ENCODE measurements at regions not wholly inside any gene's neighbourhood (a gene's known extent, or its start where the extent isn't known, plus 50 kb on each side); places are given as distances from the start of the nearest gene placed in this dataset.

GRCh38 chr2:151029406-151030157 lies 232.1 kb downstream of the RBM43 start:
- DNase-seq = no peak

GRCh38 chr2:151028691-151029176 lies 232.9 kb downstream of the RBM43 start:
- no peak for DNase-seq

DNA sequence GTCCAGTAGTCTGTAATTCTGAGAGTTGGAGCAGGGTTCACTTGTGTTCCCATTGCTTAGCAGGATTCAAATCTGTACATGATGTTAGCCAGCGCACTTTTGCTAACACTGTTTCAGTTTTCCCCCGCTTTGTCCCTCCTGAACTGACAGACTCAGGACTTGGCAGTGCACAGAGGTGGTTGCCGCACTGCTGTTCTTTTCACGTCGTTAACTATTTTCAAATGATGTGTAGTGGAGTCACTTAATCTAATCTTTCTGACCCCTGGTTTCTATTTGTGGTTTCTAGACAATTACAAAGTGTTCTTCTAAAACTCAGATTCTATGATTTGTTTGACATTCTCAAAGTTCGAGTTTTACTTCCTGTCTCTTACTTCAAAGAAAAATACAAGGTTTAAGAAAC lies 234.5 kb downstream of the RBM43 start:
- DNase-seq = no peak

DNA sequence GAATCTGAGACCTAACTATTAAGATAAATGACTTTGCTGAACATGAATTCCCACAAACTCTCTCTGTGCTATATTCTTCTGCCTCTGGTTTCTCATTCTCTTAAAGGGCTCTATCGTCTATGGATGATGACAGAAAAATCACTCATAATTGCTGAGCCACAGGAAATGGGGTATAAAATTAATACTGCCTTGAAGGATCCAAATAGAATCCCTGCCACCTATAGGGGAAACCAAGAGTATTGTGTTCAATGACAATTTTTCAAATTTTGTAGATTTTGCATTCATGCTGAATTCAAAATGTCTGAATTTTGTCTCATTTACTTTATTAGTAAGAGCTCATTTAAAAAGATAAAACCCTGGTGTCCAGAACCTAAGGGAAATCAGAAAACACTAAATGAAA lies 235.8 kb downstream of the RBM43 start:
- DNase-seq = no peak

GRCh38 chr2:151024696-151025251 lies 236.9 kb downstream of the RBM43 start:
- no peak for DNase-seq

DNA sequence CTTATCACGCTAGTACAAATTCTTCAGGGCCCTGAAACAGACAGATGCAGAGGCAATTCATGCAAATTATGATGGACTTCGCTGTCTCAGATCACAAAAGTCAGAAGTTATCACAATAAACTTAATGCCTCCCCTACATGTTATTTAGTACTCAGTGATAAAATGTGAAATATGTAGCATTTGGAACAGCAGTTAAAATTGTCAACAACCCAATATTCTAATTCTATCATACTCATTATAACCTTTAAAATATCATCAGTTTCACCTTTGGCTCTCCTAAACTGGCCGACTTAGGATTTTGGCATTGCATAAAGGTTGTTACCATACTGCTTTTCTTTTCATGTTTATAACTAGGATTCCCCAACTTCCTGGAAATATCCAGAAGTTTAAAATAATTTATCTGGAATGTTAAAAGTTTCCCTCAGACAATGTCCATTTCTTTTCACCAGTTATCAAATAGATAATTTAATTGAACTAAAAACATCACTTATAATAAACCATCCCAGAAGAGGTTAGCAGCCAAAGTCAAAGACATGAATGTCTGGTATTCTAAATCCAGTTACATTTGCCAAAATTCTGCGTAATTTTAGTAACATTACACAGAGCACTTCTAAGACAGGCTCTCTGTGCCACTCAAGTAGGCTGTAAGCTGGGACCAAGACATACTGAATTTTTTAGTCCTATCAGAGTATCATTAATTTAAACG lies 239.8 kb downstream of the RBM43 start:
- no peak for DNase-seq

- no peak for DNase-seq
Measured at GRCh38 chr2:151020411-151020810, 241.3 kb downstream of the RBM43 start.

DNA sequence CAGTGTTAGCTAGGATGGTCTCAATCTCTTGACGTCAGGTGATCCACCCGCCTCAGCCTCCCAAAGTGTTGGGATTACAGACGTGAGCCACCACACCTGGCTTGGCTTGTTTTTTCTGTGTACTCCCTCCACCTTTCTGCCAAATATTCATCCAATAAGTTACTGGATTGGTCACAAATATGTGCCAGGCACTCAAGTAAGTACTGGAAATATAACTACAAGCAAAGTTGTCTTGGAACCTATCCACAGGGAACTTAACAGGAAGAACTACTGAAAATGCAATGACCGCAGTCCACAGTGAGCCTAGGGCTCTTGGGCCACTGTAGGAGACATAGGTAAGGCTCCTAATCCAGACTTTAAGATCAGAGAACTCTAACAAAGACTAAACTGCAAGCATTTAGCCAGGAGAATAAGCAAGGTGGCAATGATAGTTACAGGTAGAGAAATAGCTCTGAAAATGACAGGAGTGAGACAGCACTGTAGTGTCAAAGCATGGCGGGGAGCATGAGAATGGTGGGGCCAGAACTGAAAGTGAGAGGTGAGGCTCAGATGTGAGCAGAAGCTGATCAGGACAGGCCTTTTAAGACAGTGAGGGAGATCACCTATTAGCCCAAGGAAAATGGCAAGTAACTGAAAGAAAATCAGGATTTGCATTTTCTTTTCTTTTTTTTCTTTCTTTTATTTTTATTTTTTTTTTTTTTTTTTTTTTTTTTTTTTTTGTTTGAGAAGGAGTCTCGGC lies 252.1 kb downstream of the RBM43 start:
- DNase-seq = no peak

DNA sequence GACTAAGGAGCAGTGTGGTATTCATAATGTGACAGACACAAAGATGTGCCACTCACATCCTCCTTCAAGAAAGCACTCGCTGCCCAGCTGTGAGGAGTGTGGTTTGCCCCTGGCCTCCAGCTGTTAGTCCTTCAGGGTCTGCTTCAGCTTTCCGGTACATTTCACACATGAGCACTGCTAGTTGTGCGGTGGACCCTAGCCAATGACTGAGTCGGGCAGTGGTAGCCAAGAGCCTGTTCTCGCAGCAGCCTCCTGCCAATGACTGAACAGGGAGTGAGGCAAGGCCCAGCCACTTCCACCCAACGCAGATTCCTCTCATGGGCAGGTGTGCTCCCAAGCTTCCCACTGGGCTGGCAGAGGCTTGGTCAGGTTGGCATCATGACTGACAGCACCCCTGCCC lies 254.3 kb downstream of the RBM43 start:
- no peak for DNase-seq

DNA sequence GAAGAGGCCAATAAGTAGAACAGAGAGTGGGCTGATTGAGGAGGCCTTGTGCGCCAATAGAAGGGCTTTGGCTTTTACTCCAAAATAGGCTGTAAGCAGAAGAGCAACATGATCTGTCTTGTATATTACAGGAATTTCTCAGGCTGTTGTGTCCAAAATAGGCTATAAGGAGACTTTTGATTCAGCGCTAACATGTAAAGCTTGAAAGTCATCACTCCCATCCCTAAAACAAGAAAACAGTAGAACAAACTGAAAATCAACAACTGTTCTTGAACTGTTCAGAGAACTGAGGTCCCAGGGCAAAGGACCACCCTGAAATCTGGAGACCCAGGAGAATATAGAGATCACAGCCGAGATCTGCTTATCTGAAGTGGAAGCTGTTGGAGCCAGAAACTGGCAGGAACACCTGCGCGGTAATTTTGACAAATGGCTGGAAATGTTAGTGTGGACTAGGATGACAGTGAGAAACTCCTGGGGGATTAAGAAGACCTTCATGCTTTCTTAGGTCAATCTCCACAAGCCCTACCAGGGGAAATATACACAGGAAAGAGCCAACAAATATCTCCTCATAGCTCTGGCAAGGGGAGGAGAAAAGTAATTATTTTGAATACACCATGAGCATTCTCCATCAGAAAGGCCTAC lies 258.6 kb downstream of the RBM43 start:
- DNase-seq = no peak

DNA sequence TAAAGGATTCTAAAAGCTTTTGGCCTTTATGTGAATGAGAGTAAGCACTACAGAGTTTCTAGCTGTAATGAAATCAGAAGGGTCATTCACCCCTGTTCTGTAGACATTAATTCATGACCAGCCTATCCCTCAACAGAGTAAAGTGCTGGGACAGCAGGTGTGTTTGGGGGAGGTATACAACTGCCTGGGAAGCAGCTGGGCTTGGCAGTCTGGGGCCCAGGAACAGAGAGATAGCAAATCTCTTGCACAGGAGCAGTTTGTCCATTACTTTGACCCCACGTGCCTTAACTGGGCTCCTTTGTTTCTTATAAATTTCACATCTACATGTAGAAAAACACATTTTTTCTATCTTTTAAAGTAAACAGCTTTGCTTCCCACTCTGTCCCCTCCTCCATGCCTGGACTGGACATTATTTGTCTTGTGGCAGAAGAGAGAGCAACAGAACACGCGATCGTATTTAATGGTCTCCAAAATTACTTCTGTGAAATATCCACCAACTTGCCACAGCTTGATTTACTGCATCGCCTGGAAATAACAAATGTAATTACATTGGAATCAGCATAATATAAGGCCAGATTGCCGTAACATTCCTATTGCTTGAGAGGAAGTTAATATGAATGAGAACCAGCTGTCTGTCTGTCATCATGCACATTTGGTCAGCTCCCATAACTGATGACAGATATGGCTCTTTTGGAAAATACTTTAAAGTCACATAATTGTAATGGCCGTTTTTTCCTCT lies 263.8 kb downstream of the RBM43 start:
- no peak for DNase-seq

DNA sequence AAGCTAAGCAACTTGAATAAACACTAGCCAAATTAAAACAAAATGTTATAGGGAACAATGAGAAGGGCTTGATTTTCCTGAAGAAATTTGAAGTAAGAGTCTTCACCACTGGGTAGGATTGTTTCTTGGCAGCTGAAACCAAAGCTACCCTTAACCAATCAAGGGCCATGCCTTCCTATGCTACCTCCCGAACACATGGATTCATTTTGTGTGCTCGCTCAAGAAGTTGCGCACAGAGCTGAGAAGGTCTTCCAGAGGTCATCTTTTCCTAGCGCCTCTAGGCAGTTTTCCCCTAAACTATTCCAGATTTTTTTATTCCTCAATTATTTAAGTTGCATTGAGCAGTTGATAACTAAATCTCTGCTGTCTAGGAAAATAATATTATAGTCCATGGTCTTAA lies 264.6 kb downstream of the RBM43 start:
- no peak for DNase-seq

DNA sequence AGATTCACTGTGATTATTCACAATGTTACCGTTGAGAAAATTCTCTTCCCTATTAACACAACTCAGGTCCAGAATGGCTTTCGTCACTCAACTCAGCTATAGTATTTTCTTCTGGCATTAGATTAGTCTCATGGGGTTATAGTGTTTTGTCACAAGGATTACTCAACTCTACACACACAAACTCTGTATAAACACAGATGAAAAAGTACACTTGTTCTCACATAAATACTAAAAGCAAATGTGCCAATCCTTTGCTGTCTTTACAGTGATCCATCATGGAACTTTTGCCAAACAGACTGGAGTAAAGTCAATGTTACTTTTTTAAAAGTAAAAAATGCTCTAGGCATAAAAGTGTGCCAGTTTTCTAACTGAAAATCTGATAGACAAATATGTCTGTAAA lies 267.6 kb downstream of the RBM43 start:
- no peak for DNase-seq

GRCh38 chr2:150989969-150990368 lies 271.7 kb downstream of the RBM43 start:
- DNase-seq = no peak

GRCh38 chr2:150985741-150986140 lies 275.9 kb downstream of the RBM43 start:
- DNase-seq = no peak

GRCh38 chr2:150983314-150983897 lies 278.3 kb downstream of the RBM43 start:
- no peak for DNase-seq

DNA sequence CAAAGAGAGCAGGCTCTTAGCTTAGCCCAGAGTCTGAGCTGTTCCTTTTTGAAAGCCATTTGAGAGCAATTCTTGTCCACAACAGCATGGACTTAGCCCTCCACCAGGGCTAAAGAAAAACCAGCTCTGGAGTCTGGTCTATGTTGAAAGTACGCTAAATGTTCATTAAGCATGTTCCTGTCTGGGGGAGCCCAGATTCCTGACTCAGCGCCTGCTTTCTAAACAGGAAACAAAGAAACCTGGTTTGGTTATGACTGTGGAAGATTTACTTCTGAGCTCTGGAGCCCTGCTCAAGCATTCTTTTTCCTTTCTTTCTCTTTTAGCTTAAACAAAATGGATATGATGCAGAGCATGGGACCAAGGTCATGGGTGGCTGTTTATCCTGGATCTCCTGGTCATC lies 279.8 kb downstream of the RBM43 start:
- DNase-seq = no peak

GRCh38 chr2:150978053-150978452 lies 283.6 kb downstream of the RBM43 start:
- DNase-seq = no peak

- no peak for DNase-seq
Measured at GRCh38 chr2:150977296-150977695, 284.4 kb downstream of the RBM43 start.

DNA sequence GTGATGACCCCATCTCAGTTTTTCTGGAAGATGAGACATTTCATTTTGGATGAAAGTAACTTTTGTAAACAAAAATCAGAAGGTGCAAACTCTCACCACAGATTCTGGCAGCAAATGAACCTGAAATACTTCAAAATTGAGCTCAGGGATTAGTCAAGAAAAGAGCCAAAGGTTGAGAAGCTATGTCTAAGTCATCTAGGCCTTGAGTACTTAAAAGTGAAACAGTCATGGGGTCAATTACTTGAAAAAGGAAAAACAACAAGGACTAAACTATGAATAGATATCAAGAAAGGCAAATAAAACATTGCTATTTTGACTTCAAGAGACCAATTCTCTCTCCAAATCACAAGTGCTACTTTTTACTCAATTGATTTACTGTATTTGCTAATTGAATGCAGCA lies 285.1 kb downstream of the RBM43 start:
- DNase-seq = no peak

DNA sequence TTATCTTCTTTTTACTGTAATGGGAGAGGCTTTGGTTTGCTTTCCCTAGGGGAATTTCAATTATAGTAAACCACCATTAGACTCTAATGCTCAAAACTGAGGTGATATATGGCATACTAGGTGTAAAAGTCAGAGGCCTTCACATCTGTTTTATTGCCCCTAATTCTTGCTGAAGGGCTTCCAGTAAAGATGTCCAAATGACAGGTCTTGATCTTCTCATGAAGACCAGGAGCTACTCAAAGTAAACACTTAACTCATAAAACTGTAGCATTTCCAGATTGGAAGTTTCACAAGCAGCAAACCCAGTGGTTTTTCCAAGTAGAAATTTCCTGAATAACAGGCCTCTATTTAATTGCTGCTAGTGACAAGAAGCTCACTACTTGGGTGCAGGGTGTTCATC lies 286.8 kb downstream of the RBM43 start:
- DNase-seq = no peak

DNA sequence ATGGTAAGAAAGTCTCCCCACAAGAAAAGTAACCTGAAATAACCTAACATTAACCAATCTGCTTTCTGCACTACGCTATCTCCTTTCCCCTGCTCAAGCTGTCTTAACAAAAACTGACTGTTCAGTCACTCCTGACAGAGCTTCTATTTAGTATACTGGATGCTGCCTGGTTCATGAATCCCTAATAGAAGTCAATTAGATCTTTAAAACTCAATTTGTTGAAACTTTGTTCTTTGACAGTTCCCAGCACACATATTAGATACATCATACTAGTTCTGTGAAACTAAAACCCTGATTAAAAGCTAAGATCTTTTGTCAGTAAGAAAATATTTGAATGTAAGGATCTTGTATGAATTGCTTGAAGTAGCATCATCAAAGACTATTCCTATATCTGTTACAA lies 287.4 kb downstream of the RBM43 start:
- no peak for DNase-seq

All from NCI-H524 treated with DMSO at 0.1 percent for 48 hours (cell line).